Loucy (cell line): ENCODE measurements at regions not wholly inside any gene's neighbourhood (a gene's known extent, or its start where the extent isn't known, plus 50 kb on each side); places are given as distances from the start of the nearest gene placed in this dataset.

Source experiments
- EZH2phosphoT487 ChIP-seq: fragments of 200-600 bp; IDR thresholded peaks from 2 replicates; pipeline ENCODE4 v1.6.1; 2018; ENCODE audit warnings: antibody characterized with exemption, mild to moderate bottlenecking, moderate library complexity, borderline replicate concordance
- TF ChIP-seq, protein P1 (sequence below): fragments of 200-600 bp; sonication (generic); conservative IDR thresholded peaks from 2 replicates; pipeline ENCODE4 v1.5.1; 2014; ENCODE audit warnings: mild to moderate bottlenecking, antibody characterized with exemption, low read length

GRCh38 chr18:37624318-37624717, 58.7 kb upstream of the CELF4 start:
- TF ChIP-seq, protein P1, sequence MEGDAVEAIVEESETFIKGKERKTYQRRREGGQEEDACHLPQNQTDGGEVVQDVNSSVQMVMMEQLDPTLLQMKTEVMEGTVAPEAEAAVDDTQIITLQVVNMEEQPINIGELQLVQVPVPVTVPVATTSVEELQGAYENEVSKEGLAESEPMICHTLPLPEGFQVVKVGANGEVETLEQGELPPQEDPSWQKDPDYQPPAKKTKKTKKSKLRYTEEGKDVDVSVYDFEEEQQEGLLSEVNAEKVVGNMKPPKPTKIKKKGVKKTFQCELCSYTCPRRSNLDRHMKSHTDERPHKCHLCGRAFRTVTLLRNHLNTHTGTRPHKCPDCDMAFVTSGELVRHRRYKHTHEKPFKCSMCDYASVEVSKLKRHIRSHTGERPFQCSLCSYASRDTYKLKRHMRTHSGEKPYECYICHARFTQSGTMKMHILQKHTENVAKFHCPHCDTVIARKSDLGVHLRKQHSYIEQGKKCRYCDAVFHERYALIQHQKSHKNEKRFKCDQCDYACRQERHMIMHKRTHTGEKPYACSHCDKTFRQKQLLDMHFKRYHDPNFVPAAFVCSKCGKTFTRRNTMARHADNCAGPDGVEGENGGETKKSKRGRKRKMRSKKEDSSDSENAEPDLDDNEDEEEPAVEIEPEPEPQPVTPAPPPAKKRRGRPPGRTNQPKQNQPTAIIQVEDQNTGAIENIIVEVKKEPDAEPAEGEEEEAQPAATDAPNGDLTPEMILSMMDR: no peak
- no peak for TF ChIP-seq EZH2phosphoT487
